Small intestine (tissue), 7 donors: ENCODE measurements at regions not wholly inside any gene's neighbourhood (a gene's known extent, or its start where the extent isn't known, plus 50 kb on each side); places are given as distances from the start of the nearest gene placed in this dataset.

ENCODE experiments used
- DNase-seq, 2 donors: peaks; one replicate each; pipeline versions ENCODE4 v3.0.0 to v3.0.0-alpha.2; 2013
- FAIRE-seq: peaks from 2 replicates; lab custom pipeline; 2012; peaks lifted over from hg19 to GRCh38; lab: Jason Lieb, UNC
- H3K27ac ChIP-seq, 3 donors: one replicate each; pipeline ENCODE4 v1.5.1; 2013; ENCODE audit warnings: low read length in 2 of 3, mild to moderate bottlenecking in 2 of 3, control low read depth in 1 of 3, inconsistent platforms in 1 of 3, low read depth in 1 of 3, moderate library complexity in 1 of 3
- H3K27me3 ChIP-seq, 3 donors: one replicate each; pipeline ENCODE4 v1.6.1; 2013; ENCODE audit warnings: low read length in 3 of 3, inconsistent platforms in 1 of 3; ENCODE audit not compliant: control insufficient read depth in 3 of 3, insufficient read depth in 3 of 3
- H3K36me3 ChIP-seq, 3 donors: one replicate each; pipeline ENCODE4 v1.6.1; 2013; ENCODE audit warnings: low read length in 3 of 3, inconsistent platforms in 1 of 3, low read depth in 1 of 3, mild to moderate bottlenecking in 1 of 3, moderate library complexity in 1 of 3; ENCODE audit not compliant: control insufficient read depth in 3 of 3, insufficient read depth in 2 of 3
- H3K4me1 ChIP-seq, 3 donors: one replicate each; pipeline ENCODE4 v1.6.1; 2013; ENCODE audit warnings: low read length in 2 of 3, inconsistent platforms in 1 of 3, low read depth in 1 of 3, mild to moderate bottlenecking in 1 of 3, moderate library complexity in 1 of 3; ENCODE audit not compliant: control insufficient read depth in 3 of 3, insufficient read depth in 2 of 3
- H3K4me3 ChIP-seq, 3 donors: one replicate each; pipeline ENCODE4 v1.5.1; 2013; ENCODE audit warnings: low read length in 3 of 3, control low read depth in 1 of 3, inconsistent platforms in 1 of 3, low read depth in 1 of 3, mild to moderate bottlenecking in 1 of 3, moderate library complexity in 1 of 3
- H3K9me3 ChIP-seq, 2 donors: one replicate each; pipeline ENCODE4 v1.6.1; 2013; ENCODE audit warnings: low read depth in 1 of 2, low read length in 1 of 2; ENCODE audit not compliant: control insufficient read depth in 2 of 2, insufficient read depth in 1 of 2
- WGBS, 3 donors: extraction: QIAGEN DNeasy Blood & Tissue Kit; methylation state at CpG; one replicate each; pipeline ENCODE4 v1.1.7; 2013; 5-methylcytosine and 5-hydroxymethylcytosine counted together
- donor health status: healthy with polysubstance abuse.
- donor health status: control.
- donor health status: control.
- donor health status: Bipolar disorder and iron deficiency.
- donor health status: healthy.

DNA sequence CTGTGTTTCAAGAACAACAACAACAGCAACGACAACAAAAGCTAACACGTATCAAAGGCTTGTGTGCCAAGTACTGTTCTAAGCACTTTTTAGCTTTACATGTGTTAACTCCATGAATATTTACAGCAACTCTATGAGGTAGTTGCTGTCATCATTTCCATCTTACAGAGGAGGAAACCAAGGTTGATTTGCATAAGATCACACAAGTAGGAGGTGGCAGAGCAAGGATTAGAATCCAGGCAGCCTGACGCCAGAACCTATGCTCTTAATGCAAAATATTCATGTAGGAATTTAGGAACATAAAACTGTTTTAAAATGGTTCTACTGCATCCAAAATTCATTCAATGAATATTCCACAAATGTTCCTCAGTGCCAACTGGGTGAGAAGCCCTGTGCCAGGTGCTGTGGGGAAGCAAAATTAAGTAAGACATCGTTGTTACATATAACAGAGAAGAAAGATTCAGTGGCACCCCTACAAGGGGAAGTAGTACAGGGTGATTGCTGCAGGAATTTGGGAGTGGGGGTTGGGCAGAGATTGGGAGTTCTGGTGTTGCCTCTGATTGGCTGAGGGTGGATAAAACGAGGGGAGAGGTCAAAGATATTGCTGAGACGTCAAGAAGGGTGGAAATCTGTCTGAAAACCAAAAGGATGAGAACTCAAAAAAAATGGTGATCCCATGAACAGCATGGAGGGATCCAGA, 86.1 kb upstream of the ARHGAP20 start:
- no peaks in the 10 kb centered on the region for H3K4me1 ChIP-seq
- no peaks in the 10 kb centered on the region for H3K27me3 ChIP-seq
- H3K36me3 ChIP-seq = no peaks in the 10 kb centered on the region
- H3K9me3 ChIP-seq = no peaks in the 10 kb centered on the region
- H3K4me3 ChIP-seq = no peak overlapping the region
- no peak overlapping the region for H3K27ac ChIP-seq
- WGBS, 3 donors = 54 to 65% (median 54%) methylated on average over 6 of the region's 6 CpGs
- no peak for DNase-seq
- no peak for FAIRE-seq

DNA sequence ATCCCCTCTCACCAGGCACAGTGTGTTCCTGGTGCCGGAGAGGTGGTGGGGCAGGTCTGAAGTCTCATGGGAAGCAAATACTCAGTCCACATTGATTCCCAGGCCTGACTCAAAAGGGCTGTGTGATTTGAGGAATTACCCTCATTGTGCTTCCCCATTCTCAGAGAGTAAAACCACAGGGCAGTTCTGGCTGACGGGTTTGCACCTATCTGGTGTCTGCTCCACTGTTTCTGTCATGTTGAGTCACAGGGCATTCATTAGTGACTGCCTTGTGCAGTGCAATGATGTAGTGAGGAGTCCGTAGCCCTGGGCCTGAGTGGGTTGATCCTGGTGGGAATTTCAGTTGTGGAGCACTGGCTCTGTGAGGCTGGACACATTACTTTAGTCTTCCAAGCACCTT, 85.2 kb upstream of the ARHGAP20 start:
- FAIRE-seq = no peak
- no peak overlapping the region for H3K27ac ChIP-seq
- H3K4me3 ChIP-seq = no peak overlapping the region
- no peaks in the 10 kb centered on the region for H3K27me3 ChIP-seq
- no peak for DNase-seq
- H3K4me1 ChIP-seq = no peaks in the 10 kb centered on the region
- WGBS, 3 donors = 65 to 73% (median 71%) methylated on average over 3 of the region's 3 CpGs
- H3K9me3 ChIP-seq = no peaks in the 10 kb centered on the region
- no peaks in the 10 kb centered on the region for H3K36me3 ChIP-seq

DNA sequence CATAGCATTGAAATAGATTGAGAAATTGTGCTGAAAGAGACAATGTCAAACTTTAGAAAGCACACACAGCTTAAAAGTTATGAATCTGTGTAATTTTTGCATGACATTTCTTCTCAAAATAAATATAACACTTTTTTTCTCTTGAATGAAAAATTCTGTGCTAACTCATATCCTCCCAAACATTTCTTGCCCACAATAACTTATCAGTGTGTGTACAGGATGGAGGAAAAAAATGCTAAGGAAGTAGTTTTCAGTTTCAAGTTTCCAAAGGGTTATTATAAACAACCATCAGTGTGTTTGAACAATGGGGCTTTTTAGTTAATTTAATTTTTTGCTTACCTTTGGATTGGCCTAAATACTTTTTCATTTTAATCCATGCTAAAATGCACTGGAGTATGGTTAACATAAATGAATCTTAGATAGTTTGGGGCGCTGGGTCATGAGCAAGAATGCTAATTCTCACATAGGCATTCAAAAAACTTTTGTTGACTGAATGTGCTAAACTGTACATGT, 82.9 kb upstream of the ARHGAP20 start:
- H3K27me3 ChIP-seq = no peaks in the 10 kb centered on the region
- no peaks in the 10 kb centered on the region for H3K4me1 ChIP-seq
- no peak for FAIRE-seq
- no peak overlapping the region for H3K27ac ChIP-seq
- DNase-seq = no peak
- no peak overlapping the region for H3K4me3 ChIP-seq
- H3K9me3 ChIP-seq = no peaks in the 10 kb centered on the region
- WGBS, 3 donors = 76 to 85% (median 78%) methylated on average over 1 of the region's 1 CpG
- H3K36me3 ChIP-seq = no peaks in the 10 kb centered on the region

DNA sequence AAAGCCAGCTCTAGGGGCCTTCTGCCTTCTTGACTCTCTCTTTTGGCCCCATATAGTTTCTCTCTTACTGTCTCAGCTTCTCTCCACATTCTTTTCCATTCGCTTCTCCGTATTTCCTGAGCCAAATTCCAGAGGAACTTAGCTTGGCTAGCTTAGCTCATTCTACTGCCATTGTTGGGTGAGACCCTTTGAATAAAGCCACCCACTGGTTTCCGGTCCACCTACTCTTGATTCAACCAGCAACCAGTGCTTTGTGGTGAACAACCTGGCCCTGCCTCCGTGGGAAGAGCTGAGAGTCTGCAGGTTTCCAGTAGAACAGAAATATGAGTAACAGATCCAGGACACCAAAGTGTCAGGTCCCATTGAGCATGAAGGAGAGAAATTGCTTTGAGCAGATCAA, 81.3 kb upstream of the ARHGAP20 start:
- Histone ChIP-seq H3K9me3 (no peaks in the 10 kb centered on the region), H3K27ac (no peak overlapping the region), H3K36me3 (no peaks in the 10 kb centered on the region), H3K4me3 (no peak overlapping the region), H3K4me1 (no peaks in the 10 kb centered on the region), H3K27me3 (no peaks in the 10 kb centered on the region)
- no peak for FAIRE-seq
- 73 to 79% (median 79%) methylated on average over 4 of the region's 4 CpGs for WGBS, 3 donors
- no peak for DNase-seq

DNA sequence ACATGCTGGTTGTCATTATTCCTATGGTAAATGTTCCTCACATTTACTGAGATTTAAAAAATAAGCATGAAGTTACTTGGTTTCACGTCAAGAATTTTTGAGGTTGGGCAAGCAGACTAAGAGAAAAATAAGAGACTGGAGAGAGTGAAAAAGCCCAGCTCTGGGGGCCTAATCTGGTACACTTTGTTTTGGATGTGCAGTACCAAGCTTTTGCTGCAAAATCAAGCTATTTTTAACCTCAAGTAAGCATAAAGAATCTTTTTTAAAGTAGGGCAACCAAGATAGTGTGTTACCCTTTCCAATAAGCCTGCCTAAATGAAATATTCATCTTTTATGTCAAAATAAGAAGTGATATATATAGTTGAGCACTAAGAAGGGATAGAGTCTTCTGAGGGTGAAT, 79.4 kb upstream of the ARHGAP20 start:
- Histone ChIP-seq H3K4me3 (no peak overlapping the region), H3K9me3 (no peaks in the 10 kb centered on the region), H3K27me3 (no peaks in the 10 kb centered on the region), H3K36me3 (no peaks in the 10 kb centered on the region), H3K27ac (no peak overlapping the region), H3K4me1 (no peaks in the 10 kb centered on the region)
- DNase-seq (no peak), FAIRE-seq (no peak)
- WGBS, 3 donors = 60 to 71% (median 65%) methylated on average over 1 of the region's 1 CpG

DNA sequence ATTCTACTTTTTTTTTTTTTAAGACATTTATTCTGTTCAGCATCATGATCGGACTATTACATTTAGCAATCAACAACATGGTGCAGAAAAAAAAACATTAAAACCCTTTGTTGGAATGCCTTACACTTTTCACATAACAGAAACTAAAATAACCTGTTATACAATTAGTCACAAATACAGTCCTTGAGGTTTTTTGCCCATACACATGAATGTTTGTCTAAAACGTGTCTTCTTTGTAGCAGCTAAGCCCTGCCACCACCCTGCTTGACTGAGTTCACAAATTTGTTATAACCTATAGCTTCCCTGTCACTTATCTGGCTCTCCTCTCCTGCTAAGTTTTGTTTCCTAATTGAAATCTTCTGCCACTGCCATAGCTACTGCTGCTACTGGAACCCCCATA, 75.4 kb upstream of the ARHGAP20 start:
- Histone ChIP-seq H3K36me3 (no peaks in the 10 kb centered on the region), H3K27ac (no peak overlapping the region), H3K4me3 (no peak overlapping the region), H3K4me1 (no peaks in the 10 kb centered on the region), H3K9me3 (peaks cover 0 to 12% of the 10 kb centered on the region in 2 donors), H3K27me3 (no peaks in the 10 kb centered on the region)
- no peak for FAIRE-seq
- 66 to 79% (median 66%) methylated on average over 2 of the region's 2 CpGs for WGBS, 3 donors
- no peak for DNase-seq

DNA sequence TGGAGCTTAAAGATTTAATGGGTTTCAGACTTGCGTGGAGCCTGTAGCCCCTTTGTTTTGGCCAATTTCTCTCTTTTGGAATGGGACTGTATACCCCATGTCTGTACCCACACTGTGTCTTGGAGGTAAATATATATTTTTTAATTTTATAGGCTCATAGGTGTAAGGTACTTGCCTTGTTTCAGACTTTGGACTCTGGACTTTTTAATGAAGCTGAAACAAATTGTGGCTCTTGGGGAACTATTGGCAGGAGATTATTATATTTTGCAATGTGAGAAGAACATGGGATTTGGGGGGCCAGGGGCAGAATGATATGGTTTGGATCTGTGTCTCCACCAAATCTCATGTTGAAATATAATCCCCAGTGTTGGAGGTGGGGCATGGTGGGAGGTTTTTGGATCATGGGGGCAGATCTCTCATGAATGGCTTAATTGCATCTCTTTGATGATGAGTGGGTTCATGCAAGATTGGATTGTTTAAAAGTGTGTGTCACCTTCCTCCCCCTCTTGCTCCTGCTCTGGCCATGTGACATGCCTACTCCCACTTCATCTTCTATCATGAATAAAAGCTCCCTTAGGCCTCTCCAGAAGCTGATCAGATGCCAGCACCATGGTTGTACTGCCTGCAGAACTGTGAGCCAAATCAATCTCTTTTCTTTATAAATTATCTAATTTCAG, 74.1 kb upstream of the ARHGAP20 start:
- Histone ChIP-seq H3K36me3 (no peaks in the 10 kb centered on the region), H3K27ac (no peak overlapping the region), H3K4me1 (no peaks in the 10 kb centered on the region), H3K9me3 (peaks cover 0 to 12% of the 10 kb centered on the region in 2 donors), H3K27me3 (no peaks in the 10 kb centered on the region), H3K4me3 (no peak overlapping the region)
- DNase-seq (no peak), FAIRE-seq (no peak)
- WGBS, 3 donors = 88 to 100% (median 95%) methylated on average over 1 of the region's 1 CpG

DNA sequence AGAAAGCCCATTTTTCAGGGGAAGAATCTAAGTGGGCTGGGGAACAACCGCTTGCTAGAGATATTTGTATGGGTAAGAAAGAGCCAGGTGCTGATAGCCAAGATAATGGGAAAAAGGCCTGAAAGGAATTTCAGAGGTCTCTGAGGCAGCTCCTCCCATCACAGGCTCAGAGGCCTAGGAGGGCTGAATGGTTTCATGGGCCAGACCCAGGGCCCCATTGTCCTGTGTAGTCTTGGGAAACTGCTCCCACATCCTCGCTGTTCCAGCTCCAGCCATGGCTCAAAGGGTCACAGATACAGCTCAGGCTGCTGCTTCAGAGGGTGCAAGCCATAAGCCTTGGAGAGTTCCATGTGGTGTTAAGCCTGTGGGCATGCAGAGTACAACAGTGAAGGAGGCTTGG, 73.2 kb upstream of the ARHGAP20 start:
- Histone ChIP-seq H3K4me3 (no peak overlapping the region), H3K4me1 (no peaks in the 10 kb centered on the region), H3K27ac (no peak overlapping the region), H3K9me3 (peaks cover 0 to 12% of the 10 kb centered on the region in 2 donors), H3K36me3 (no peaks in the 10 kb centered on the region), H3K27me3 (no peaks in the 10 kb centered on the region)
- 81 to 92% (median 82%) methylated on average over 2 of the region's 2 CpGs for WGBS, 3 donors
- no peak for FAIRE-seq
- no peak for DNase-seq
